ENCODE measurements at regions not wholly inside any gene's neighbourhood (a gene's known extent, or its start where the extent isn't known, plus 50 kb on each side); places are given as distances from the start of the nearest gene placed in this dataset.

- no peaks in the 10 kb centered on the region for H3K27me3 ChIP-seq (ENCODE audit: insufficient read depth, low read depth)
- H3K27ac ChIP-seq, result no peak overlapping the region
- TF ChIP-seq, protein P1, sequence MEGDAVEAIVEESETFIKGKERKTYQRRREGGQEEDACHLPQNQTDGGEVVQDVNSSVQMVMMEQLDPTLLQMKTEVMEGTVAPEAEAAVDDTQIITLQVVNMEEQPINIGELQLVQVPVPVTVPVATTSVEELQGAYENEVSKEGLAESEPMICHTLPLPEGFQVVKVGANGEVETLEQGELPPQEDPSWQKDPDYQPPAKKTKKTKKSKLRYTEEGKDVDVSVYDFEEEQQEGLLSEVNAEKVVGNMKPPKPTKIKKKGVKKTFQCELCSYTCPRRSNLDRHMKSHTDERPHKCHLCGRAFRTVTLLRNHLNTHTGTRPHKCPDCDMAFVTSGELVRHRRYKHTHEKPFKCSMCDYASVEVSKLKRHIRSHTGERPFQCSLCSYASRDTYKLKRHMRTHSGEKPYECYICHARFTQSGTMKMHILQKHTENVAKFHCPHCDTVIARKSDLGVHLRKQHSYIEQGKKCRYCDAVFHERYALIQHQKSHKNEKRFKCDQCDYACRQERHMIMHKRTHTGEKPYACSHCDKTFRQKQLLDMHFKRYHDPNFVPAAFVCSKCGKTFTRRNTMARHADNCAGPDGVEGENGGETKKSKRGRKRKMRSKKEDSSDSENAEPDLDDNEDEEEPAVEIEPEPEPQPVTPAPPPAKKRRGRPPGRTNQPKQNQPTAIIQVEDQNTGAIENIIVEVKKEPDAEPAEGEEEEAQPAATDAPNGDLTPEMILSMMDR (conservative IDR thresholded peaks at IDR 0.05; ENCODE audit: low read depth, low read length), result no peak
- H4K20me1 ChIP-seq (ENCODE audit: insufficient read depth), result no peaks in the 10 kb centered on the region
- H3K36me3 ChIP-seq (ENCODE audit: insufficient read depth), result no peaks in the 10 kb centered on the region
- H3K4me2 ChIP-seq, result no peak overlapping the region
- H3K4me3 ChIP-seq (IDR thresholded peaks at IDR 0.05; ENCODE audit: insufficient read depth, low read depth, low read length), result no peak overlapping the region
- H2AFZ ChIP-seq (ENCODE audit: low read depth), result no peak overlapping the region
- no peaks in the 10 kb centered on the region for H3K4me1 ChIP-seq (ENCODE audit: low read depth, poor library complexity, severe bottlenecking)
- no peak overlapping the region for H3K9ac ChIP-seq
- H3K79me2 ChIP-seq (ENCODE audit: insufficient read depth, low read depth), result no peaks in the 10 kb centered on the region
Observed at GRCh38 chr14:62118461-62118860, 356.2 kb downstream of the SNAPC1 start.

- TF ChIP-seq, protein P1 (conservative IDR thresholded peaks at IDR 0.05; ENCODE audit: low read depth, low read length), result no peak
- H3K4me2 ChIP-seq, result no peak overlapping the region
- no peak overlapping the region for H3K4me3 ChIP-seq (IDR thresholded peaks at IDR 0.05; ENCODE audit: insufficient read depth, low read depth, low read length)
- H3K9ac ChIP-seq, result no peak overlapping the region
- H3K4me1 ChIP-seq (ENCODE audit: low read depth, poor library complexity, severe bottlenecking), result no peaks in the 10 kb centered on the region
- no peaks in the 10 kb centered on the region for H3K27me3 ChIP-seq (ENCODE audit: insufficient read depth, low read depth)
- no peaks in the 10 kb centered on the region for H4K20me1 ChIP-seq (ENCODE audit: insufficient read depth)
- H3K36me3 ChIP-seq (ENCODE audit: insufficient read depth), result no peaks in the 10 kb centered on the region
- no peaks in the 10 kb centered on the region for H3K79me2 ChIP-seq (ENCODE audit: insufficient read depth, low read depth)
- H2AFZ ChIP-seq (ENCODE audit: low read depth), result no peak overlapping the region
- H3K27ac ChIP-seq, result no peak overlapping the region
Observed at GRCh38 chr14:62118871-62119270, 356.7 kb downstream of the SNAPC1 start.

DNA sequence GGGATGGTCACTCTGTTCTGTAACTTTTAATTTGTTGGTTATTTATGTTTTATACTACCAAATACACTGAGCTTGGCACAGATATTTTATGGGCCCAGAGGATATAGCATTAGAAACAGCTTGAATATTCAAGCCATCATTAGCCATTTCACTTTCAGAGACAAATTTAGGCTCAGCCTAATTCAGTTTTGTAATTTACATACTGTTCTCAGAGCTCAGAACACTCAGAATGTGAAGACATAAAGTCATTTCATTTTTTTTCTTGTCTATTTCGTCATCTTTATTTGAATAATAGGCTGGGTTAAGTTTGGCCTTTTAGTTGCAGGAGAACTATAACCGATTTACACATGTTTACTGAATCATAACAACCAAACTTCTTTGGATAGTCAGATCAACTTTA, 361.7 kb downstream of the SNAPC1 start:
- Histone ChIP-seq H3K4me1 (ENCODE audit: low read depth, poor library complexity, severe bottlenecking) (no peaks in the 10 kb centered on the region), H3K27me3 (ENCODE audit: insufficient read depth, low read depth) (no peaks in the 10 kb centered on the region), H3K9ac (no peak overlapping the region), H3K27ac (no peak overlapping the region), H3K4me2 (no peak overlapping the region), H3K36me3 (ENCODE audit: insufficient read depth) (no peaks in the 10 kb centered on the region), H2AFZ (ENCODE audit: low read depth) (no peak overlapping the region), H3K79me2 (ENCODE audit: insufficient read depth, low read depth) (no peaks in the 10 kb centered on the region), H3K4me3 (IDR thresholded peaks at IDR 0.05; ENCODE audit: insufficient read depth, low read depth, low read length) (no peak overlapping the region), H4K20me1 (ENCODE audit: insufficient read depth) (no peaks in the 10 kb centered on the region)
- TF ChIP-seq, protein P1 (conservative IDR thresholded peaks at IDR 0.05; ENCODE audit: low read depth, low read length), result no peak

GRCh38 chr14:62125793-62126192, 363.6 kb downstream of the SNAPC1 start:
- Histone ChIP-seq H4K20me1 (ENCODE audit: insufficient read depth) (no peaks in the 10 kb centered on the region), H3K36me3 (ENCODE audit: insufficient read depth) (no peaks in the 10 kb centered on the region), H2AFZ (ENCODE audit: low read depth) (no peak overlapping the region), H3K27me3 (ENCODE audit: insufficient read depth, low read depth) (no peaks in the 10 kb centered on the region), H3K79me2 (ENCODE audit: insufficient read depth, low read depth) (no peaks in the 10 kb centered on the region), H3K27ac (no peak overlapping the region), H3K9ac (no peak overlapping the region), H3K4me2 (no peak overlapping the region), H3K4me1 (ENCODE audit: low read depth, poor library complexity, severe bottlenecking) (no peaks in the 10 kb centered on the region), H3K4me3 (IDR thresholded peaks at IDR 0.05; ENCODE audit: insufficient read depth, low read depth, low read length) (no peak overlapping the region)
- TF ChIP-seq, protein P1 (conservative IDR thresholded peaks at IDR 0.05; ENCODE audit: low read depth, low read length), result no peak

Measured in KMS-11 (cell line).